IPS-NIHi11 (cell line): ENCODE measurements at regions not wholly inside any gene's neighbourhood (a gene's known extent, or its start where the extent isn't known, plus 50 kb on each side); places are given as distances from the start of the nearest gene placed in this dataset.
"Not testable (repeated sequence)": the region's sequence is repeated elsewhere in the genome, so short reads cannot be mapped to it uniquely, and the experiment has no call there.

ENCODE experiments used
- DNase-seq: peaks from one replicate; pipeline ENCODE4 v3.0.0; 2012; ENCODE audit warnings: mixed read lengths, low spot score

DNA sequence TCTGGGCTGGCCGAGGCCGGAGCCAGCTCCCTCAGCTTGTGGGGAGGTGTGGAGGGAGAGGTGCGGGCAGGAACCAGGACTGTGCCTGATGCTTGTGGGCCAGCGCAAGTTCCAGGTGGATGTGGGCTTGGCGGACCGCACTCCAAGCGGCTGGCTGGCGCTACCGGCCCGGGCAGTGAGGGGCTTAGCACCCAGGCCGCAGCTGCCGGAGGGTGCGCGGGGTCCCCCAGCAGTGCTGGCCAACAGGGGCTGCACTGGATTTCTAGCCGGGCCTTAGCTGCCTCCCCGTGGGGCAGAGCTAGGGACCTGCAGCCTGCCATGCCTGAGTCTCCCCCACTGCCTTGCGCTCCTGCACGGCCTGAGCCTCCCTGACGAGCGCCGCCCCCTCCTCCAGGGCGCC lies 242.8 kb downstream of the CCSER2 start:
- no peak for DNase-seq

DNA sequence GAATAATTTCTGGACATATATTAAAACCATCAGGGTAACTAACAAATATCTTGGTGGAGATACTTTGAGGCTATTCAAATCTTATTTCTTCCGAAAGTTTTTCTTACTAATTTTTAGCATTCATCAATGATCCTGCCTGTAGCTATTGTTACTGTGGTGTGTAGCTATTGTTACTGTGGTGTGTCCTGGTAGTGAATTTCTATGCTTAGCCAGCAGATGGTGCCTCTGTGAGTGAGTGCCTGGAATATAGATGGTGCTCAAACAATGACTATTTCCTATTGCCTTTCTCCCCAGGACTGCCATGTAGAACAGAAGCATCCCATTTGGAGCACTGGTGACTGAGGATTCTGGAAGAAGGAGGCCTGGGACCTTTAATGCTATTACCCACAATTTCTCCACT lies 245.7 kb downstream of the CCSER2 start:
- DNase-seq = peak; percentile 62

DNA sequence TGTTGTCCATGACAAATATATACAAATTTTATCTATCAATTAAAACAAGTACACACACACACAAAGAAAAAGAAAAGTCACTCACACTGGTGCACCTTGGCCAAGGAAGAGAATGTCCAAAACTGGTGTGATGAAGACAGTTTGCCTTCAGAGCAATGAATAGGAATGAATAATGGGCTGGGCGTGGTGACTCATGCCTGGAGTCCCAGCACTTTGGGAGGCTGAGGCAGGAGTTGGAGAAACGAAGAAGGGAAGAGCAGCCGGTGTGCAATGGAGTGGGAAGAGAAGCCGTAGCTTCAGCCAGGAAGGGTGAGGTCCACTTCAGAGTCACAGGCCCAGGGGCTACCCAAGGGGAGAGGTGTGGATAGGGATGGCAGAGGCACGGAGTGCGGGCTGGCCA lies 253.6 kb downstream of the CCSER2 start:
- DNase-seq = no peak

DNA sequence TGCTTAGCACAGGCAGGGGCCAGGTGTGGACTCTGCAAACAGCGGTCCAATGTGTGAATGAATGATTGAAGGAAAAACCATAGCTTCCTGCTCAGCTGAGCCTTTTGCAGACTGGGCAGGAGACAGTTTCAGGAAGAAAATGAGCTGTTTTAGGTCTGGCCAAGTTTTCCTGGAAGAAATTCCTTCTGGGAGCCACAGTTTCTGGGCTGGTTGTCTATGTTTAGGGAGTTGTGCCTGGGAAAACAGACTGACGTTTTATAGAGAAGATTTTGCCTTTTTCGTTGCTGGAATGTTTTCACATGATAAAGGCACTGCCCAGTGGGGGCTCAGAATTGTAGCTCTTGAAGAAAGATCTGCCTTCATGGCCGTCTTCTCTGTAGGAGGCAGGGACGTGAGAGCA lies 255.1 kb downstream of the CCSER2 start:
- DNase-seq = no peak

DNA sequence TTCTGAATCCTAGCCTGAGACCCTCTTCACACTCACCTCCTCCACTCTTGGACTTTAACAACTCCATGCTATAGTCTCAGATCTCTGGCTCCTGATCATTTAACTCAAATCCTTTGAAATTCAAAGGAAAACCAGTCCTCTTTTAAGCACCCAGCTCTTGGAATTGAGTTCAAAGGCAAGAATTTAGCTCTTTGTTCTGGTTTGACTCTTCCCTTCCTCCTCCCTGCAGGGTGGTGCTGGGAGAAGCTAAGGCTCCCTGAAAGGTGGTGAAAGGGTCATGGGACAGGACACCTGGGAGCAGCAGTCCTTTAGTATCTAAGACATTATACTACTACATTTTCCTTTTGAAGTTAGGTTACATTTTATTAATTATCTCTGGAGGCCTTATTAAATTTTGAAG lies 259.4 kb downstream of the CCSER2 start:
- peak; percentile 30 for DNase-seq

DNA sequence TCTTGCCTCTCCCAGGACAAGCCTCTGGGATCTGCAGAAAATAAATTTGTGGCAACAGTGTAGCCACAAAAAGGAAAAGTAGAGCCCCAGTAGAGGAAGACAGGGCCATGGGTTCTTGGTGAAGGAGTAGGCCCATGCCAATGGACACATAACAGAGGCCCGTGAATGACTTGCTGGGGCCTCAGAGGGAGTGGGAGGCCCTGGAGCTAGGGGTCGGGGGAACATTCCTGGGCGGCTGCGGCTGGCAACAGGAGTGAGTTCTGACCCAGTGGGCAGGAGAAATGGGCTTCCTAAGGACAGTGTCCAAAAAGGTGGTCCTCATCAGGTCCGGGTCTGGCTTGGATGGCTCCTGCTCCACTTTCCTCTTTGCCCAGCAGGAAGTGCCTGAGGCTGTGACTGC lies 260.0 kb downstream of the CCSER2 start:
- DNase-seq = no peak

DNA sequence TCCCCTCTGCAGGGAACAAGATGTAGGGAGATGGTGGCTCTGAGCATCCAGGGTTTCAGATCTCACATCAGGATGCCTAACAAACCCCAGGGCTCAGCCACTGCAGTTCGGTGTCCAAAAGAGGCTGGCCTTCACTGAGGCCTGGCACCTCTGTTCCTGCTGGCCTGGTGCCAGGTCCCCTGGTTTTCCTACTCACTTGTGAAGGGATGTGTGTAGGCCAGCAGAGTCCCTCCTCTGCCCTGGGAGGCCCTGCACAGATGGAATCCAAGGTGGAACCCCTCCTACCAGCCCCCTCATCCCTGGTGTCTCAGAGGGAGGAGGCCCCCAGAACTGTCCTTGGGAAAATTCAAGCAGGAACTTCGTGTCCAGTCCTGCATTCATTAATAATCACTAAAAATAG lies 260.6 kb downstream of the CCSER2 start:
- no peak for DNase-seq

DNA sequence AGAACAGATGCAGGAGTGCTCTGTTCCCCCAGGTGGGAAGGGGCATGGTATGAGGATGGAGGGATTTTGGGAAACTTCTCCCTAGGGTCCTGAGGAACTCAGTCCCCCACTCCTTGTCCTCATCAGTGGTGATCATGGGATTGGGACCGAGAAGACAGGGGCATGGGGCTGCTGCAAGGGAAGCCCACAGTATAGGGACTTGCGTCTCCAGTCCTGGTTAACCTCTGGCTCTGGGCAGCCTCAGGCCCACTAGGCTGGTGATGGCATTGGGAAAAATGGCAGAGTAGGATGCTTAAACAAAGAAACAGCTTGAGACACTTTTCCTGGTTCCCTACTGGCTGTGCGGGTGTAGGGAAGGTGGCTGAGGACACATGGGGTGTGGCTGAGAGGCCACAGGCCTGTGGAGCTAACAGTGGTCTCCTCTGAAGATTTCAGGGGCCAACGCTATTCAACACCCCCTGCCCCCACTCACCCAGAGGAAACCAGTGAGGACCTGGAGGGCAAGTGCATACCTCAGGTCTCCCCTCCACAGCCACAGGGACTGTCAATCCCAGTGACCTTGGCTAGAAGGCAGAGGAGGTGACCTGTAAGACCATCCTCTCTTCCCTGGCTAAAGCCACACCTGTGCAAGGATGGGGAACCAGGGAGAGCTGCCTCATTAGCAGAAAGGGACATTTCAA lies 261.3 kb downstream of the CCSER2 start:
- no peak for DNase-seq

DNA sequence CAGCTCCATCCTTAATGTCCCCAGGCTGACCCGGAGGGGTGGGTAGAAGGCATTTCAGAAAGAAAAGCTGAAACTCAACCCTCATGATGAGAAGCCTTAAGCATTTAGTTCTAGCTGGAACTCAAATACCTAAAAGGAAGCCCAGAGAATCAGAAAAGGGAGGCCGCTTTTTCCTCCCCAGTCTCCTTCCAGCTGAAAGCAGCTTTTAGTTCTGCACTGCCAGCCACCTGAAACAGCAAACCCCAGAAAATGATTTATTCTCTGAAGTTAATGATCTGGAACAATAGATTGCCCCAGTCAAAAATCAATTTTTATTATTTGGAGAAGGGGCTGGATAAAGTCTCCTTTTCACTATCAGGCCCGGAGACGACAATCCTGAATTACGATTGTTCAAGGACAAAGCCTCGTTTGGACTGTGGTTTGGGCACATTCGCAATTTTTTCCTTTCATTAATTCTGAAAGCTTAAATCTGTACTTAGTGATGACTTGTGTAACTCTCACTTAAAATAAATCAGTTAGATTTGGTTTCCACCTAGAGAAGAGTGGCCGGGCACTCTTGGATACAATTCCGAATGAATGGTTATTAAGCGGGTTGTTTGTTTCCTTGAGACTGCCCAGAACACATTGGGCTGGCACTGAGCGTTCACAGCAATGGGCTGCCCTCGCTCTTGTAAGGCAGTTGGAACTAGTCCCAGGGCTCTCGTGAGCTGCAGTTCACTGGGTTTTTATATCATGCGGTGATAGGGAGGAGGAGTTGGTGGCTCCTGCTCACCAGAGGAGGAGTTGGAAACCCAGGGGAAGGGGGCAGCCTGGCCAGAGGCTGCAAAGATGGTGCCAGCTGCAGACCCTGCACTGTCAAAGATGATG lies 262.2 kb downstream of the CCSER2 start:
- no peak for DNase-seq

DNA sequence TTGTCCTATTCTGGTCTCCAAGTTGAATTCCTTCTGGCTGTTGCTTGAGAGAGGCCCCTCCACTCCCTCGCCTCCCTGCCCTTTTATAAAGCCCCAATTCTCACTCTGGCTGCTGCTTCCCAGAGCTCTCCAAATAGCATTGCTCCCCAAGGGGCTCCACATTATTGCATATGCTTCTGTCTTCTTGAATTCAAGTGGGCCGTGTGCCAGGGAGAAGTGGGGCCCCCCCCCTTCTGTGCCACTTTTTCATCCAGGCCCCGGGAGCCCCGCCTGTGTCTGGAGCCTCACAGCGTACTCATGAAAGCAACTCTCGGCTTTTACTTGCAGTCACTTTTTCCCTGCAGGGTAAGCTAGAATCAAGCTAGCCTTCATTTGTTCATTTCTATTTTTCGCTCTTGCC lies 265.1 kb downstream of the CCSER2 start:
- no peak for DNase-seq

DNA sequence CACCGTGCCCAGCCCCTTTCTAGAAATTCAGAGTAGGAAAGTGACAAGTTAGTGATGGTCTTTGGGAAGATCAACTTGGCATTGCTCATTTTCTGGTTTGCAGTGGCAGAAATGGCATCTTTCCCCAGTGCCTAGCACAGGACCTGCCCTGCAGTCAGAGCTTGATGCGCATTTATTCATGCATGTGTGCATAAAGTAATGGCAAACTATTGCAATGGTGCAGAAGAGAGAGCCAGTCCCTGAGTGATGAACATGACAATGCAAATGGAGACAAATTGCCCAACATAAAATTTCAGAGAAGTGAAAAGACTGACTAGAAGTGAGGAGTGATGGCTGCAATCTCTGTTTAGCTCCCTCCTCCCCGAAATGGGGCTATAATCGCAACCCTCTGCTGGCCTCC lies 268.2 kb downstream of the CCSER2 start:
- no peak for DNase-seq

DNA sequence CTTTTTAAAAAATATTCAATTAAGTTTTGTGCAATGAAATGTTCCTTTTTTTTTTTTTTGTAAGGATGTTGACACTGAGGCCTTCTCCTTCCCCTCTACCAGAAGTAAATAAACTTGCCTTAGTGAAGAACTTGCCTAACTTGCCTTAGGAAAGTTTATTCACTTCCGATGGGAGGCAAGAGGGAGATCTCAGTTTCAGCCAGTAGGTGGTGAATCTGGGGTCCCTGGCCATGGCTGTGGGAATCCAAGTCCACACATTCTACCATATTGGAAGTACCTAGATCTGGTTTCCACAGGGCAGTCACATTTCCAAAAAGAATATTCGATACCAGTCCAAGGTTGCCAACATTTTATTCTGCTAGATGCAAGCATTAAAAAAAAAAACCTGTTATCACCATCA lies 270.9 kb downstream of the CCSER2 start:
- no peak for DNase-seq

DNA sequence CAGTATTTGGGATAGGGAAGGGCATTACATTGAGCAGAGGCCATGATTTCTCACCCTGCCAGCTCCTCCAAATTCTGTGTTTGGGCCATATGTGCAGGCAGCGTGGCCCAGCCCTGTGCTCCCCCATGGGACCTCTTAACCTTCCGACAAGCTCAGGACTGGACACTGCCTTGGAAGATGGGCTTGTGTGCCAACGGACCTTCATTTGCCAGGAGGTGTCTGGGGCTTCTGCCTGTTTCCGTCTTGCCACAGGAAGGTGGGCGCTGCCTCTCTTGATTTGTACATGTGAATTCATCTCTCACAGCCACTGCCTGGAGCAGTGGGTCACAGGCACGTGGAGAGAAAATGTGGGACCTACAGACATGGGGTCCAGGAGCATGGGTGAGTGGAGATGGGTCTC lies 272.6 kb downstream of the CCSER2 start:
- no peak for DNase-seq

DNA sequence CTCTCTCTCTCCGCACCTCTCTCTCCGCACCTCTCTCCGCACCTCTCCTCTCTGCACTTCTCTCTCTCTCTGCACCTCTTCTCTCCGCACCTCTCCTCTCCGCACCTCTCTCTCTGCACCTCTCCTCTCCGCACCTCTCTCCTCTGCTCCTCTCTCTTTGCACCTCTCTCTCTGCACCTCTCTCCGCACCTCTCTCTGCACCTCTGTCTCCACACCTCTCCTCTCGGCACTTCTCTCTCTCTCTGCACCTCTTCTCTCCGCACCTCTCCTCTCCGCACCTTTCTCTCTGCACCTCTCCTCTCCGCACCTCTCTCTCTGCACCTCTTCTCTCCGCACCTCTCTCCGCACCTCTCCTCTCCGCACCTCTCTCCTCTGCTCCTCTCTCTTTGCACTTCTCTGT lies 274.2 kb downstream of the CCSER2 start:
- not testable (repeated sequence) for DNase-seq

DNA sequence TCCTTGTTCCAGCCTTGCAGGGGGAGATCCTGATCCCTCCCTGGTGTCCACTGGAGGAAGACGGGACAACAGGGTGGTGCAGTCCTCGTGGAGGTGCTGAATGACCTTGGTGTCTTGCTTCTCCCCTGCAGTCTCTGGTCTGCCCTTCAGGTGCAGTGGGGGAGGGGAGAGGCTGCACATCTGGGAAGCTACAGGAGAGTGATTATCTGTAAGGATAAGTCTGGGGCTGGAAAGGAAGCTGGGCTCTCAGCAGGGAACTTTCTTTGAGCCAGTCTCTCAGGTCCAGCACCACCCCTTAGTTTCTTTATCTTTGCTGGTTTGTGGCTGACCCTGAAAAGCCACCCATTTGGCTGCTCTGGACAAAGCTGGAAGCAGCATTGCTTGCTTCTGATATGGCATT lies 275.6 kb downstream of the CCSER2 start:
- DNase-seq = no peak

DNA sequence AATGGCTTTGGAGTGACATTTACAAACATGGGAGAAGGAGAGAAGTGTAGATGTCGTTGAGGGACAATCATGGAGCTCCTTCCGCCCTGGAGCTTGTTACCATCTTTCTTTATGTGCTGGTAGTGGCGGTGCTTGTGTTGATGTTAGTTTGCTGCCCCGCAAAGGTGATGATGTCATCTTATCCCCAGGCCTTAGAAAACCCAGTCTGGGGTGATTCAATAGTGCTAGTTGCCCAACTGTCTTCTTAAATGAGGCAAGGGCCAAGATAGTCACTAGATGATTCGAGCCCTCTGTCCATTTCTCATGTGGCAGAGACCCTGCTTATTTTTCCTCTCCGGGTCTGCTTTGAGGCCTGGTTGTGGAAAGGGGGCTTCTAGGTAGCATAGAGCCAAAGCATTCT lies 277.4 kb downstream of the CCSER2 start:
- DNase-seq = no peak

DNA sequence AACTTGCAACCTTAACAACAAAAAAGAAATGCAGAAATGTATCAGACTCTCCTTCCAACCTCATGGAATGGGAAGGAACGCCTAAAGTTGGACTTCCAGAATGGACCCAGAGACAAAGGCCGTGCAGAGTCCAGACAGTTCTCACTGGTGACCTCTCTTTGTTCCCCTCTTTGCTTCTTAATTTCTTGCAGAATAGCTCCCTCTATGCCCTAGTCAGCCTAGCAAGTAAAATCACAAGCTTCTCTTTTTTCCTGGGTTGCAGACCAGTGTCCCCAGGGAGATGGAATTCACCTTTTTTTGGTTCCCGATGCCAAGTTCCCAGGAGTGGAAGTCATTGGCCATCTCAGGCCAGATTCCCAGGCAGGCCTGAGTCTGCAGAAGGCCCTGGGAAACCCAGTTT lies 278.0 kb downstream of the CCSER2 start:
- no peak for DNase-seq

DNA sequence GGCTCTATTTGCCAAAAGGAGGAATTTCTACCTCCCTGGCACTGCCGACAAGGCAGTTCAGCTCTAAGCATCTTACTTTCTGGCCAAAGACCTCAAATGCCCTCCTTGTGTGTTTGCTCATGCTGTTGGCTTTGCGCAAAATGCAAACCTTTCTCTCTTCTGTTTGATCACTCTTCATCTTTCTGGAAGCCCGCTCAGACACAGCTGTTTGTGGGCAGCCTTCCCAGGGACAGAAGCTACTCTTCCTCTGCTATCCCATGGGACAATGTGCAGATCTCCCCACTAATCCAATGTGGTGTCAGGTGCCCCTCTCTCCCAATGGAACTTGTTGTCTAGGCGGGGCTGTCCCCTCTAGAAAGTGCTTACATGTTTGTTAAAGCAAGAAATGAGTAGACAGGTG lies 278.7 kb downstream of the CCSER2 start:
- no peak for DNase-seq

DNA sequence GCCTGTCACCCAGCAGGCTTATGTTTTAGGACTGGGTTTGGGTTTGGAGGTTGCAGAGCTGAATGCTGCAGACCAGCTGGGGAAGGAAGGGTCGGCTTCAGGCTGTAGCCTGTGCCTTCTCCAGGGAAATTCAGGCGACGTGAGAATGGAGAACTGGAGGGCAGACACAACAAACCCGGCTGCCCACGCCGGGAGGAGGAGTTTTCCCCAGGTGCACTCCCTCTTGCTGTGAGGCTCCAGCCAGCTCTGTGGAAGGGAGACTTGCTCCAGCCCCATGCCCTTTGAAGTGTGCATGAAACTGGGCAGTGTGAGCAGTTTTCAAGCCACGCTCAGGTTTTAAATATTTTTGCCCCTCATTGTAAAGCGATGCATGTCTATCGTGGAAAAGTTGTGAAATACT lies 279.1 kb downstream of the CCSER2 start:
- peak; percentile 36 for DNase-seq

DNA sequence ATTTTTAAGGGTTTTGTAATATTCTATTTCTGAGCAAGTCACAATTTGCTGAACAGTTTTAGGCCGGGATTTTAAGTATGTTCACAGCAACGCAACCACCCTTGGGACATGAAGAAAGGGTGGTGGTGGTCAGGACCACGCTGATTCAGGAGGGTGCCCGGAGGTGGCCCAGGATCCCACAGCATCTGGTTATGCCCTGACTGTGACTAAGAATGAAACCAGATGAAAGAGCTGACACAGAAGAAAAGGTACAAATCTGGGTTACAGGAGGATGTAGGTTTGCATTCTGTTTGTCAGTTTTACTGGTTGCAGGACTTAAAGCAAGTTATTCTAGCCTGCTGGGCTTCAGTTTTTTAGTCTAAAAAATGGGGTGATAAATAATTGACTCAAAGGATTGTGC lies 279.7 kb downstream of the CCSER2 start:
- DNase-seq = no peak

DNA sequence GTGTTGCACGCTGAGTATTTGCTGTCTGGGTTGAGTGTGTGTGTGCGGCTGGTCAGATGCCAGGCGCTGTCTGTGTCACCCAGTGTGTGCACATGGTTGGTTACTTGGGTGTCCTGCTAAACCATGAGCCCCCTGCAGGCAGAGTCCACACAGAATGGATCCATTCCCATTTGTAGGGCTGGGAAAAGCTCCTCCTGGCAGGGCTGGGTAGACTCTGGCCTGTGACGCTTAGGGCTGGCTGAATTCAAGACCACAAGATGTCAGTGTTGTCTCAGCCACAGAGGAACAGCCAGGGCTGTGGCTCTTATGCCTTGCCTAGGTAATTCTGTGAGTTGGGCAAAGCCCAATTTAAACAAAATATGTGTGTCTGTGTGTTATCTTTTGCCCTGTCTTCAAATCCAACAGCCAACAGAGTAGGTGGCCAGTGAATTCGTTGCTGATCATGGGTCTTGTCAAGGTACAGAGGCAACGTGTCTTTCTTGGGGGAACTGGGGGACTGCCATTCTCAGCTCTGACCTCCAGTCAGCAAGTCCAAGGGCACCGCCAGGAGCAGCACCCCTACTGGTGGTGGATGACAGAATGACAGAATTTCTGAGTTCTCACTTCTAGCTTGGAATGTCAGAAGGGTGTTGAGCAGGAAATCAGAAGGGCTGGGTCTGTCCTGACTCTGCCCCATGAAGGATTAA lies 285.1 kb downstream of the CCSER2 start:
- peak; percentile 73 for DNase-seq

DNA sequence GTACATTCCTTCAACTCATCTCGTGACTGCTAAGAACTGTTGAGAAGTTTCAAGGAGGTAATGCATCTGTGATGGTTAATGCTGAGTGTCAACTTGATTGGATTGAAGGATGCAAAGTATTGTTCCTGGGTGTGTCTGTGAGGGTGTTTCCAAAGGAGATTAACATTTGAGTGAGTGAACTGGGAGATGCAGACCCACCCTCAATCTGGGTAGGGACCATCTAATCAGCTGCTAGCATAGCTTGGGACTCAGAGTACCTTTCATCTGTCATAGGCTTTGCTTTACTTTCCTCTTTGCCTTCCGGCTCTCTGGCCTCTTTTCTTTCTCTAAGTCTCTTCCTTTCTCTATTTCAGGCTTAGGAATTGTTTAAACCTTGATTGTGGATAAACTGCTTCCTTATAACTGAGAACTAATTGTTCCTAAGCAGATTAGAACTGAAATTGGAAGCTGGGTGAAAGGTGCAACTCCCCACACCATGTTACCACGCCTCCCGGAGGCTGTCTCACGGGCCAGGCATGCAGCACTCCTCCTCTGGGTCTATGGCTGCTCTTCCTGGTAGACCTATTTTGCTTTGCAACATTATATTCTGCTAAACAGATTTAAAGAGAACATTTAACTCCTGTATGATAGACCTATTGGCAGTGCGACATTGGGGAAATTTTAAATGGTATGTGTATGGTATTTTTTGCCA lies 298.2 kb downstream of the CCSER2 start:
- no peak for DNase-seq

DNA sequence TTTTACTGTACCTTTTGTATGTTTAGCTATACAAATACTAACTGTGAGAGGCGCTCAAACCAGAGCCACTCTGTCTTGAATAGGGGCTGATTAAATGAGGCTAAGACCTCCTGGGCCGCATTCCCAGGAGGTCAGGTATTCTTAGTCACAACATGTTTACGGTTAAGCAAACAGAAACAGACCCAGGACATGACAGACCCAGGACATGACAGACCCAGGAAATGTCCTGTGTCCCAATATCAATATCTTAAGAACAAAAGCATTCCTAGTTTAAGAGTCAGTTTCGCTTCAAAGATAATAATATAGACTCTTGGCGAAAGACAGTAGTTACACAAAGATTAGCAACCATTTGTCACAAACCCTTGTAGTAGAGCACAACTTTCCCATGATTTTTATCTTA lies 304.5 kb downstream of the CCSER2 start:
- no peak for DNase-seq
